Hepatocyte (in vitro differentiated cells): ENCODE measurements at regions not wholly inside any gene's neighbourhood (a gene's known extent, or its start where the extent isn't known, plus 50 kb on each side); places are given as distances from the start of the nearest gene placed in this dataset.

Experiments used
- CTCF ChIP-seq: fragments of 200-600 bp; sonication (generic); IDR thresholded peaks from 2 replicates; pipeline ENCODE4 v1.5.1; 2016; ENCODE audit warnings: antibody characterized with exemption, mild to moderate bottlenecking; ENCODE audit not compliant: poor library complexity
- EZH2 ChIP-seq: fragments of 200-600 bp; sonication (generic); IDR thresholded peaks from 2 replicates; pipeline ENCODE4 v1.6.1; 2016; ENCODE audit warnings: antibody characterized with exemption, mild to moderate bottlenecking, borderline replicate concordance

GRCh38 chr7:138247081-138247480 is 170.8 kb downstream of the AKR1D1 start:
- no peak for TF ChIP-seq CTCF
- no peak for TF ChIP-seq EZH2
